PC-9 (cell line): ENCODE measurements at regions not wholly inside any gene's neighbourhood (a gene's known extent, or its start where the extent isn't known, plus 50 kb on each side); places are given as distances from the start of the nearest gene placed in this dataset.

Experiments
- EZH2 ChIP-seq: fragments of 200-600 bp; sonication (generic); IDR thresholded peaks from 2 replicates; pipeline ENCODE4 v1.8.0; 2017; ENCODE audit warnings: antibody characterized with exemption, low read depth
- TF ChIP-seq, protein P1 (sequence below): fragments of 200-600 bp; sonication (generic); conservative IDR thresholded peaks from 2 replicates; pipeline ENCODE4 v1.6.1; 2017; ENCODE audit warnings: mixed run types, antibody characterized with exemption, mild to moderate bottlenecking, moderate library complexity

GRCh38 chr12:25906651-25907340 lies 51.7 kb upstream of the RASSF8 start:
- TF ChIP-seq, protein P1, sequence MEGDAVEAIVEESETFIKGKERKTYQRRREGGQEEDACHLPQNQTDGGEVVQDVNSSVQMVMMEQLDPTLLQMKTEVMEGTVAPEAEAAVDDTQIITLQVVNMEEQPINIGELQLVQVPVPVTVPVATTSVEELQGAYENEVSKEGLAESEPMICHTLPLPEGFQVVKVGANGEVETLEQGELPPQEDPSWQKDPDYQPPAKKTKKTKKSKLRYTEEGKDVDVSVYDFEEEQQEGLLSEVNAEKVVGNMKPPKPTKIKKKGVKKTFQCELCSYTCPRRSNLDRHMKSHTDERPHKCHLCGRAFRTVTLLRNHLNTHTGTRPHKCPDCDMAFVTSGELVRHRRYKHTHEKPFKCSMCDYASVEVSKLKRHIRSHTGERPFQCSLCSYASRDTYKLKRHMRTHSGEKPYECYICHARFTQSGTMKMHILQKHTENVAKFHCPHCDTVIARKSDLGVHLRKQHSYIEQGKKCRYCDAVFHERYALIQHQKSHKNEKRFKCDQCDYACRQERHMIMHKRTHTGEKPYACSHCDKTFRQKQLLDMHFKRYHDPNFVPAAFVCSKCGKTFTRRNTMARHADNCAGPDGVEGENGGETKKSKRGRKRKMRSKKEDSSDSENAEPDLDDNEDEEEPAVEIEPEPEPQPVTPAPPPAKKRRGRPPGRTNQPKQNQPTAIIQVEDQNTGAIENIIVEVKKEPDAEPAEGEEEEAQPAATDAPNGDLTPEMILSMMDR, result no peak
- no peak for TF ChIP-seq EZH2
